ENCODE measurements at regions not wholly inside any gene's neighbourhood (a gene's known extent, or its start where the extent isn't known, plus 50 kb on each side); places are given as distances from the start of the nearest gene placed in this dataset.

DNA sequence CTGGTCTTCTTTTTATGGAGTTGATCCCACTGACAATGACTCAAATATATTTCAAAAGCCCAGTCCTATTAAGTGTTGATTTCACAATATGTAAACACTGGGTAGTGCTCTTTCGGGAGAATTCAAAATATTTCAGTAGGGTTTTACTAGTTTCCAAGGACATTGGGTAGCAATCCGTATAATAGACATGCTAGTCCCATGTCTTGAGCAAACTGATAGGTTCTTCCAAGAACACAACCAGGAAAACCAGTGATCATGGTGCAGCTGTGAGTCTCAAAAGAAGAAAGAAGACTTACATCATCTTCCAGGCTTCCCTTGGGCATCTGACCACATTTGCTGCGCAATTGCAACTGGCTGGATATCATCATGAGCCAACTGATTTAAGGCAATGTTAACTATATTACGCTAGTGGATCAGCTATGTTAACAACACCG lies 59.3 kb upstream of the APBB1IP start:
- TF ChIP-seq POLR2AphosphoS5 (IDR thresholded peaks at IDR 0.05) (no peak), CTCF (IDR thresholded peaks at IDR 0.05) (no peak), POLR2A (IDR thresholded peaks at IDR 0.05) (no peak), EP300 (IDR thresholded peaks at IDR 0.05) (no peak)
